ENCODE measurements at regions not wholly inside any gene's neighbourhood (a gene's known extent, or its start where the extent isn't known, plus 50 kb on each side); places are given as distances from the start of the nearest gene placed in this dataset.

DNA sequence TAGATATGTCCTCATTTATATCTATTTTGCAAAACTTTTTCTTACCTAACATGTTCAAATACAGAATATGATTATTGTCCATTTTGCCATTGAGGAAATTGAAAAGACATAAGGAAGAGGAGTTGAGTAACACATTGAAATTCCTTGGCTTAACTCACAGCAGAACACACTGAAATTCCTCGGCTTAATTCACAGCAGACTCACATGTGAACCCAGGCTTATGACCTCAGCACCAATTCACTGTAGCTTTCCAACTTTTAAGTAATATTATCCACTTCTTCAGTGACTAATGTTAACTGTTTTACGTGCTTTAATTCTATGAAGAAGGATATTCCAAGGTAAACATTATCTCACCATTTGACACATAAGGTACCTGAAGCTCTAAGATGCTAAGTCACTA, 597.5 kb upstream of the PFKP start:
- DNase-seq (ENCODE audit: low read depth): no peak

DNA sequence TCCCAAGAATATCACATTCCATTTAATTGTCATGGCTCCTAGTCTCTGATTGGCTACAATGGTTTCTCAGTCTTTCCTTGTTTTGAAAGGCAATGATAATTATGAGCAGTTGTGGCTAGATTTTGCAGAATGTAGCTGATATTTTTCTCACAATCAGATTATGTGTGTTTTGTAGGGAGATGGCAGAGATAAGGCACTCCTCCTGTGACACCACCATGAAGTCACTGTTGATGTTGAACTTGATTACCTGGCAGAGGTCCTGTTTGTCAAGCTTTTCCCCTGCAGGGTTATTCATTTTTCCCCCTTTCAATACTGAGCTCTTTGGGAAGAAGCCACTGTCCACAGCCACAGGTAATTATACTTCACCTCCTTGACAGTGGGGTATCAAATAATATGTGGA, 602.9 kb upstream of the PFKP start:
- no peak for DNase-seq (ENCODE audit: low read depth)

DNA sequence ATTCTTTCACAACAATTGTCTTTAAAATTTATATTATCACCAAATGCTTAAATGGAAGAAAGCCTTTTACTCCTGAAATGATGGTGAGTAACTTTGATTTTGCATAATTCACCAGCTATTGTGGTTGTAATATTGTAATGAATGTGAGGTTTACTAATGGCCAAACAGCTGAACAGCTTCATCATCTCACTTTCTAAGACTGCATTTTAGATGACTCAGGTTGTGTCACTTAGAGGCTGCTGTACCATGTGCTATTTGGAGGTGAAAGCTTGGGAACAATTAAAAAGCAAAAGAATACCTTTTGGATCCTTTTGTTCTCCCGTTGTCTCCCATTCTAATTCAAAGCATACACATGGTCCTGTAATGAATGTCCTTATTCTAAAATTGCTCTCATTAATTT, 604.0 kb upstream of the PFKP start:
- no peak for DNase-seq (ENCODE audit: low read depth)

DNA sequence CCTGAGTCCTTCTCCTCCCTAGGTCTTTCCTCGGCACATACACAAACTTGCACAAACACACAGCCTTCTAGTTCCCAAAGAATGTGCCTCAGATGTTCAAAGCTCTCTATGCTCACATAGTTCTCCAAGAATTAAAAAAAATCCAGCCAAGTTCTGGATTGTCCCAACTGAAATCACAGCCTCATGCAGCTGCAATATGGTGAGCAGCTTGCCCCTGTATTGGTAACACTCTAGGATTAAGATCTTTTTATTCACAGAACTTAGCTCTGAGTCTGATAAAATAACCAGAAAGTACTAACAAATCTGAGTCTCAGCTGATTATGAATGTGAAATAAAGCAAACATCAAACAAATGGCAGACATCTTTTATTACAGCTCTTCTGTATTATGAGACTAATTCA, 604.8 kb upstream of the PFKP start:
- DNase-seq (ENCODE audit: low read depth): no peak

DNA sequence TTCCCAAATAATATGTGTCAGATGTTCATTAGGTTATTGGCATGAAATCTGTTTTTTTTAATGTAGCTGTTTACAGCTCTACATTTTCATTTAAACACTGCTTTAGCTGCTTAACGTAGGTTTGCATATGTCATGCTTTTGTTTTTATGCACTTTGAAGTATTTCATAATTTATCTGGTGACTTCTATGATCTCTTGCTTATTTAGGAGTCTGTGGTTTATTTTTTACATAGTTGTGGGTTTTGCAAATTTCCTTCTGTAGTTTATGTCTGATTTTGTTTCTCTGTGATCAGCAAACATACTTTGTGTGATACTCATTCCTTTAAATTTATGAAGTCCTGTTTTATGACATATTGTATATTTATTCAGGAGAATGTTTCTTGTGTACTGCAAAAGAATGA, 606.5 kb upstream of the PFKP start:
- DNase-seq (ENCODE audit: low read depth): no peak

DNA sequence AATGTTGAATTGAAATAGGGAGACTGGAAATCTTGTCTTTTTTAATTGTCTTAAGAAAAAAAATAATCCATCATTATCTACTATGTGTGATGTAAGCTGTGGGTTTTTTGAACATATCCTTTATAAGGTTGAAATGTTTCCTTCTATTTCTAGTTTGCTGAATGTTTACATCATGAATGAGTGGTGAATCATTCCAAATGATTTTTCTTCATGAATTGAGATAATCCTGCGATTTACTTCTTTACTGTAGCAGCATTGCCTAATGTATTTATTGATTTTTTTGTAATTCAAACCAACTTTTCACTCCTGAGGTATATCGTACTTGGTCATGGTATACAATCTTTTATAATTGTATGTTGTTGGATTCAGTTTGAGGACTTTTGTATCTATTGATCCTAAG, 607.6 kb upstream of the PFKP start:
- no peak for DNase-seq (ENCODE audit: low read depth)

DNA sequence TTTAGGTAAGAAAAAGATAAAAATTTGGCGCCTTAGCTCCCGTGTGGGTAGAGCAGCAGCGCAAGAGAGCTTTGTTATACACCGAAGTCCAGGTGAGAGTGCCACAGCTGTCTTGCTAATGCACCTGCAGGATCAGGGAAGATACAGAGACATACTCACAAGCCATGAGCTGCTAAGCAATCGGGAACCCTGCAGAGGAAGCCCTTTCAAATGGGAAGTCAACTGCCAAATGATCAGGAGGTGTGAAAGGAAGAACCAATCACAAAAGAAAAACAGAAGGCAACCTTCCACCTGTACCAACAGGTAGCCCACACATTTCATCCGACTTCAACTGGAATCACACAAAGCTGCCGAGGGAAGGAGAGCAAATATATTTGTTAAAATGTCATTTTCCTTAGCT, 610.5 kb upstream of the PFKP start:
- DNase-seq (ENCODE audit: low read depth): no peak

DNA sequence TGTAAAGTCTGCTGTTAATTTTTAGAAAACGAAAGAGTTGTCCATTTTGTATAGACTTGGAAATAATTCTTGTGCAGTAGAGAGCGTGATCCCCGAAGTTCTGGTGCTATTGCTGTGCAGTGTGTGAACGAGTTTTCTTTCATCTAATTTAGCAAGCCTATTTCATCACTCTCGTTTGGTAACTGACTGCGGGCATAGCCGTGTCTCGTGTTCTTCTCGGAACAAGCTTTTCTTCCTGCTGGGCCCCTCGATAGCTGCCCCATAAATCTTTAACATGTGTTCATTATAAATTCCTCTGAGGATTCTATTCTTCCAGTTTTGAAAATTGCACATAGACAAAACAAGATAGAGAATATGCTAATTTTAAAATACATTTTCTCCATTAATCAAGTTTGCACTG, 622.0 kb upstream of the PFKP start:
- no peak for DNase-seq (ENCODE audit: low read depth)

DNA sequence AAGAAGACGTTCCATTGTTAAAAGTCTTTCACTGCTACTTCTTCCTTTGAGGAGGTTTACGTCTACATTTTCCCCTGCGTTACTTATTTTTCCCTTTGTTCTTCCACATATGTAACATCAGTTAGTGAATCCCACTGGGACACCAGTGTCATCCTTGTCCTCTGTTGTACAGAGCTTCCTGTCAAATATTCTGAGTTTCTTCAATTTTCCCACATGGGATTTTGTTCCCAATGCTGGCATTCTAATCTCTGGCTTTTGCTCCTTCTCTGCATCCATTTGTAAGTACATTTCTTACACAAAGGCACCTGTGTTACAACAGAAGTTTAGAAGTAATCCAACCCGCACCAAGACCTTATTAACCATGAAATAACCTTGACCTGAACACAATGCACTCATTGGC, 627.4 kb upstream of the PFKP start:
- no peak for DNase-seq (ENCODE audit: low read depth)

DNA sequence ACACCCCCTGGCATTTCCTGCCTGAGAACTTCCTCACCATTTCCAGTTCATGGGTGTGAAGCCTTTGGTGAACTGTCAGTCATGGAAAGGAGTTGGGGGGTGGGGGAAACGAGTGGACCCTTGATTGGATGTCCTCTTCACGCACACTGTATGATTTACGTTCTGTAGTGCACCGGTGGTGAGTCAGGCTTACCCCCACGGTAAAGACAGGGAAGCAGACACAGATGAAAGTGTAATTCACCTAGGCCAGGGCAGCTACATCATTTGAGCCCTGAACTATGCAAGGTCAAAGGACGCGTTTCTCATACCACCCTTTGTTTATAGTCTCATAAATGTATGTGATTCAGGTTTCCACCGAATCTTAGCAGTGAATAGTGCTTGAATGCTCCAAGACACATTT, 628.3 kb upstream of the PFKP start:
- no peak for DNase-seq (ENCODE audit: low read depth)

DNA sequence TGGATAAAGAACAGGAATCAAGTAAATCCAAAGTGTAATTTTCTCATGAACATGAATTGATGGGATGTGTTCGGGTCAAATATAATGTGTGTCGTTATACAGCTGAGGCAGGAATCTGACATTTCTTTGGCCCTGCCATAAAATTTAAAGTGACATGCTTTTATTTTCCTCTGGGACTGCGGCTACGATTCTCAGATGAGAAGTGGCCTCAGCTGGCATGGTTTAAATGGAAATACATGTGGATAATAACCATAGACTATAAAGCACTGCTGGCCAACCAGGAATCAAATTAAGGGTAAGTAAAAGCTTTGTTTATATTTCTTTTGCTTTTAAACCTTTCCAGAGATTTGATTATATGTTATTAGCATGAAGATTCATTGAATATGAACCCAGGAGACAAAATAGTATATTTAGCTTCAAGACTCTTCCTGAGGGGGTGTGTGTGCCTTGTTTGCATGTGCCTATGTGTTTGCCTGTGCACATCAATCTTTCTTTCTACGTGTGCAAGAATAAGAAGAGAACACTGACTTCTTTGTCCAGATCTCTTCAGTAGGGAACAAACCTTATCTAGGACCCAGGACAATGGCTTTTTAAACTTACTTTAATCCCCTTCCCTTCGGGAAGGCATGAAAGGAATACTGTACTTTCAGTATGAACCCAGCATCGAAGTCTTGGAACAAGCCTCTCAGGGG, 629.0 kb upstream of the PFKP start:
- DNase-seq (ENCODE audit: low read depth): no peak

DNA sequence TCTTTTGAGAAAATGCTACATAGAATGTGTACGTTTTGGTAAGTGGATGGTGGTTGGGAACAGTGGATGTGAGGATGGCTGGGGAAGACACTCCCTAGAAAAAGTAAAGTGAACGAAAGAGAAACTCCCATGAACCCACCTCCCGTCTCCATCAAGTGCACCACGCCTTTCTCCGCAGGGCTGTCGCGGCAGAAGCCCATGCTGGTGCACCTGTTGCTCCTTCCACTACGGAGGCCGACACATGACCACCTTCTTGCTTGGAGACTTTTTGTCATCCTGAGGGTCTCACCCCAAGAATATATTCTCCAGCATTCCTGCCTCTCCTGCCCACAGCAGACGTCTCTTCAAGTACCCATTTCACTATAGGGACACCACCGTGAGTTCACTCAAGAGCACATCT, 630.4 kb upstream of the PFKP start:
- DNase-seq (ENCODE audit: low read depth): no peak

DNA sequence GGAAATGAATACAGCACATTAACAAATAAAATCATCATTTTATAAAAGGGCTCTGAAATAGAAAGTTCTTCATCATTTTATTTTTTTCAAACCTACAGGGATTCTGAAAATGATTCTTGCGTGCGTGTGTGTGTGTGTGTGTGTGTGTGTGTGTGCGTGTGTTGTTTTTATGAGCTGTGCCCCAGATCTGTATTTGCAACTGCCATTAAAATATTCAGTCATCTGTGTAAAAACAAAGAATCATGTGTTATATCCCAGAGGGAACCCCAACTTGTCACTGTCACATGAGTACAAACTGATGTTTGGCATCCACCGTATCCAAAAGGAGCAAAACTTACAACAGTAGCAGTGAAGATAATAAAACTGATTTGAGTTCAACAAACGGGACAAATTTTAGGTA, 635.4 kb upstream of the PFKP start:
- no peak for DNase-seq (ENCODE audit: low read depth)

DNA sequence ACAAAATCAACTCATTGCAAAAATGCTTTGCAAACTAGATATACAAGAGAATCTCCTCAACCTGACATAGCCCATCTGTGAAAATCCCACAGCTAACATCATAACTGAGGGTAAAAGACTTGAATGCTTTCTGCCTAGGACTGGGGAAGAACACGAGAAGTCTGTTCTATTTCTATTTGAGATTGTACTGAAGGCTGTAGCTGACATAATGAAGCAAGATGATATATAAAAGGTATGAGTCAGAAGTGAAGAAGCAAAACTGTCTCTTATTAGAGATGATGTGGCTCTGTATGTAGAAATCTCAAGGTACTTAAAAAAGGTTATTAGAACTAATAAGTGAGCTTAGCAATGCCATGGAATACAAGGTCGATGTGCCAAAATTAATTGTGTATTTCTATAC, 639.9 kb upstream of the PFKP start:
- DNase-seq (ENCODE audit: low read depth): no peak

DNA sequence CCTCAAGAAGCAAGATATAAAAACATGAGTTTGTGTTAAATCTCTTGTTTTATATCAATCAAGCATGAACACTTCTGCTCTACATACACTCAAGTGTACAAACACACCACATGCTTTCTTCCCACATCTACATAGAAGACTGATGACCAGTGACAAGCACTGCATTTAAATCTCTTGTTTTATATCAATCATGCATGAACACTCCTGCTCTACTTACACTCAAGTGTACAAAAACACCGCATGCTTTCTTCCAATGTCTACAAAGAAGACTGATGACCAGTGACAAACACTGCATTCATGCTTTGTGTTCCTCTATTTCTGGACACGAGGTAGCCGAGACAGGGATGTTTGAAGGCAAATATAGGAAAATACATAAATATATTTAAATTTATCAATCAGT, 642.0 kb upstream of the PFKP start:
- no peak for DNase-seq (ENCODE audit: low read depth)

DNA sequence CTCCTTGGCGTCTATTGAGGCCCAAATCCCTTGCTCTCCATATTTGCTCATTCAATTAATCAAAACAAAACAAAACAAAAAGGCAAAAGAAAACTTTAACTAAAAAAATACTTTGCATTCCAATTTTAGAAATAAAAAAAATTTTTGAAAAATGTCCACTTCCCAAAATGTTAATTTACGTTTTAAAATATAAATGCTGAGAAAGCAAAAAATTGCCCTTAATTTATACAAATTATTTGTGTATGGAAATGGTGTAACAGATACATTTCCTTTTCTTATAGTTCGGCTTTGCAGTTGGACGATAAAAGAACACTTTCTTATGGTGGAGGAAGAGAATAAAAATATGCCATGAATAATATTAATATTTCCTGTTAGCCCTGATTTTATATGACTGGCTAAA, 652.8 kb upstream of the PFKP start:
- no peak for DNase-seq (ENCODE audit: low read depth)

DNA sequence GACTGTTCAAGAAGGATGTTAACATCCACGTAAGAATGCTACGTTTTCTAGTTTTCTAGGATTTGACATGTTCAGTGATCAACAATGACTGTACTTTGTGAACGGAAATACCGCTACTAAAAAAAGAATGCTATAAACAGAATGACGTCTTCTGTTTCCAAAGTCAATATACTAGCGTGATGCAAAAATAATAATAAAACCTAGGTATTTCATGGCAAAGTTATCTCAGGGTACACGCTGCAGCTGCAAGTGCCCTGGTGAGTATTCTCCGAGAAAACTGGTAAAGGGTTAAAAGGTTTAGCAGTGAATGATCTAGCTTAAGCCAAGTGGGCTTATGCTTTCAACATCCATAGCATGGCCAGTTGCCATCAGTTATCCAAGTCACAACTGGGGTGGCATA, 653.3 kb upstream of the PFKP start:
- DNase-seq (ENCODE audit: low read depth): no peak

DNA sequence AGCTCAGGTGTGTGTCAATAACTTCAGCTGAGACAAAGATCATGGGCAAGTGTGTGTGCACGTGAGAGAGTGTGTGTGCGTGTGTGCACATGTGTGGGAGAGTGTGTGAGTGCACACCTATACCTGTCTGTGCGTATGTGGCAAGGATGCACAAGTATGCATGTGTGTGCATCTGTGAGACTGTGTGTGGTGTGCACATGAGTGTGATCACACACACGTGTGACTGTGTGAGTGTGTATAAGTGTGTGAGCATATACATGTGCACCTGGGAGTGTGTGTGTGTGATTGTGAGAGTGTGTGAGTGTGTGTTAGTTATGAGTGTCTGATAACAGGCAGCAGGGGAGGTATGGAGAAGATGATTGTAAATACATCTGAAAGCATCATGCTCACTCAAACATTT, 657.3 kb upstream of the PFKP start:
- DNase-seq (ENCODE audit: low read depth): no peak

DNA sequence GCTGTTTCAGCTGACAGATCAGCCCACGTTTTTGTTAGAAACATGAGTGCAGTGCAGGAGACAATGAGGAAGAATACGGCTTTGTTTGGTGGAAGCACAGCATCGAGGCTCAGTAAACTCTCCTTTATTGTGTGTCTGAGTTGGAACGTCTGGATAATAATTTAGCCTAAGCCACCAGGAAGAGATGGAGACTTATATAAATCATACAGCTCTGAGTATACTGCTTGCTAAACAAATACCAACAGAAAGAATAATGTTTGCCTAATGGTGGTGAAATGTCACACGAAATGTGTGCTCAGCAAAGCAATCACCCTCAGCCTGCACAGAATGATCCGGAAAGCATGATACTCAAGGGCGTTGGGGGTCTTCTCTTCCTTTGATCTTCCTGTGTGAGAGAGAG, 664.1 kb upstream of the ADARB2 start:
- no peak for DNase-seq (ENCODE audit: low read depth)

DNA sequence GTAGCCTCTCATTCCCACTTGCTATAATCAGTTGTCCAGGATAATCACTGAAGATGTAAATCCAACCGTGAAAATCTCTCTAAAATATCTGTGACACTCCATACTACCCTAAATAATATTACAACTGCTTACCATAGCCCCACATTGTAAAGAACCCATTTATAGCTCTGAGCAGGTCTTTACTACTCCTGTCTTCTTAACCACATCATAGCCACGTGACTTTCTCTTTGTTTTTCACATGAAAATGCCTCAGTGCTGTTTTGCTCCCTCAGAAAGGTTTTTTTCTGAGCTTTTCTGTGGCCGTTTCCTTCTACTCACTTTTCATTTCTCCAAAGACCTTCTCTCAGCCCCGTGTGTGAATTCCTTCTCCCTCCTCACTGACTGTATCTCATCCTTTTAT, 662.2 kb upstream of the ADARB2 start:
- DNase-seq (ENCODE audit: low read depth): no peak

DNA sequence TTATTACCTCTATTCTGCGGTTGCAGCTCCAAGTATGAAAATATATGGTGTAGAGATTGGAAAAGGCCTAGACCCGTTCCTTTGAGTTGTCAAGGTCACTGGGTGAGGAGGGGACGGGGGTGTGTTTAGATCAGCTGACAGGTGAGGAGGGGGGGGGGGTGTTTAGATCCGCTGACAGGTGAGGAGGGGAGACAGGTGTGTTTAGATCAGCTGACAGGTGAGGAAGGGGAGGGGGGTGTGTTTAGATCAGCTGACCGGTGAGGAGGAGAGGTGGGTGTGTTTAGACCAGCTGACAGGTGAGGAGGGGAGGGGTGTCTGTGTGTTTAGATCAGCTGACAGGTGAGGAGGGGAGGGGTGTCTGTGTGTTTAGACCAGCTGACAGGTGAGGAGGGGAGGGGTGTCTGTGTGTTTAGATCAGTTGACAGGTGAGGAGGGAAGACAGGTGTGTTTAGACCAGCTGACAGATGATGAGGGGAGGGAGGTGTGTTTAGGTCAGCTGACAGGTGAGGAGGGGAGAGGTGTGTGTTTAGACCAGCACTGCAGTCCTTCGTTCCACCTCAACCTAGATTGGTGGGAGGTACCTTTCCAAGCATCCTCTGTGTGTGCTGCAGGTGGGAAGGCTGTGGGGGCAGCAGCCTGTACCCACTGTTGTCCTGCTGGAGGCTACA, 655.0 kb upstream of the ADARB2 start:
- DNase-seq (ENCODE audit: low read depth): no peak

DNA sequence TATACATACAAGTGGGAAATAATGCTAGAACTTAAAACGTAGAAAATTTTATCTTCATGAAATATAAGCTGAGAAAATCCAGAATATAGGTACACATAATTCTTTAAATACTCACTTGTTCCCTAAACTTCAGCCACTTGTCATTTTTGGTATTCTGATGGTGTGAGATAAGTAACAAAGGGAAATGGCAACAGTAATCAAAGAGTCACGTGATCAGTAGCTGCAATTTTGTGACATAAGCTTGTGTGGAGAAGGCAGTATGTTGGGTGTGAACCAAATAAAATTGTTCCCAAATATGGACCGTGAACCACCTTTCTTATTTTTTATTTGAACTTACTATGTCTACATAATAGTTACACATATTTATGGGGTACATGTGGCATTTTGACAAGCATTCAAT, 650.3 kb upstream of the ADARB2 start:
- no peak for DNase-seq (ENCODE audit: low read depth)

DNA sequence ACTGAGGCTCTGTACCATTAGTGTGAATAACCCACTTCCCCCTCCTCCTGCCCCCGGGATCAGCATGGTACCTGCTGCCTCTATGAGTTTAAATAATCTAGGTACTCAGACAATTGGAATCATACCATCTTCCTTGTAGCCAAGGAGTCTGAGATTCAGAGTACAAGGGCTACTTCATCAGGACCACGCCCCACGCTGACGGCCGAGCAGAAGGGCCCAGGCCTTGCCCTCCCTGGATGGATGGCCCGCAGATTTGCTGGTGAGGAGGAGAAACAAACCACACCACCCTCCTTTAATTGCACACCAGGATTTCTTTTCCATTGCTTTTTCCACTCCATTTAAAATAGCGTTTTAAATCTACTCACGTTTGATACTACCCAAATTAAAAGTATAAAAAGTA, 649.9 kb upstream of the ADARB2 start:
- no peak for DNase-seq (ENCODE audit: low read depth)

DNA sequence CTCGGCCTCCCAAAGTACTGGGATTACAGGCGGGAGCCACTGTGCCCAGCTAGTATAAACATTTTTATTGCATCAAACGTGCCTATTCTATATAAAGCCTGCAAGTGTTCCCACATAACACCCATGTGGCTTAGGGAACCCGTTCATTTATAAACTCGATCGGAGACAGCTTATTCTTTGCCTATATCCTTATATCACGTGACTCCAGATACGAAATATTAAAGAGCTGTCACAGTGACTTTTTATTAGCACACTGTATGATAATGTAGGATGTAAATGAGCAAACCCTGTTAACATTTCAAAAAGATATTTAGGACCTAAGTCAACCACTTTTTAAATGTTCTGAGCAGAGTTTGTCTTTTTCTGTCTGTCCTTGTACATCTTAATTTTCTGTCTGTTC, 642.9 kb upstream of the ADARB2 start:
- no peak for DNase-seq (ENCODE audit: low read depth)
